CD4-positive, alpha-beta memory T cell (primary cell): ENCODE measurements at regions not wholly inside any gene's neighbourhood (a gene's known extent, or its start where the extent isn't known, plus 50 kb on each side); places are given as distances from the start of the nearest gene placed in this dataset.

Experiments
- CTCF ChIA-PET: fragments of 350-600 bp; sonication (Branson Sonifier 250); formaldehyde crosslinking; loops from one replicate; lab custom pipeline; 2021; ENCODE audit warnings: inconsistent platforms; ENCODE audit not compliant: partially characterized antibody; lab: Charles Lee
- POLR2A ChIA-PET: fragments of 350-600 bp; sonication (Branson Sonifier 250); formaldehyde crosslinking; loops from one replicate; lab custom pipeline; 2021; ENCODE audit not compliant: partially characterized antibody; lab: Charles Lee
- DNase-seq, 5 donors: peaks; one replicate each; pipeline versions ENCODE4 v3.0.0 to v3.0.0-alpha.2; 2020 to 2022; ENCODE audit warnings: mixed read lengths in 1 of 5
- H3K27ac ChIP-seq: one replicate; pipeline ENCODE4 v1.7.0; 2013; ENCODE audit warnings: low read depth, low read length
- H3K27me3 ChIP-seq: 2 replicates; pipeline ENCODE4 v1.7.0; 2013; ENCODE audit warnings: mild to moderate bottlenecking, low read length, moderate library complexity; ENCODE audit not compliant: insufficient read depth
- H3K36me3 ChIP-seq: 2 replicates; pipeline ENCODE4 v1.7.0; 2013; ENCODE audit warnings: mild to moderate bottlenecking, low read length, moderate library complexity; ENCODE audit not compliant: insufficient read depth
- H3K4me1 ChIP-seq: 2 replicates; pipeline ENCODE4 v1.7.0; 2013; ENCODE audit warnings: mild to moderate bottlenecking, low read length, moderate library complexity; ENCODE audit not compliant: insufficient read depth
- H3K4me3 ChIP-seq, 2 donors: one replicate each; pipeline ENCODE4 v1.7.0; 2013; ENCODE audit warnings: low read length in 2 of 2, mild to moderate bottlenecking in 1 of 2
- H3K9me3 ChIP-seq, 2 donors: one replicate each; pipeline ENCODE4 v1.7.0; 2013; ENCODE audit warnings: low read length in 2 of 2, control low read depth in 1 of 2; ENCODE audit not compliant: control insufficient read depth in 1 of 2
- H3K27ac Mint-ChIP-seq, 7 donors: one replicate each; pipeline ENCODE4 v1.8.0; 2020 to 2021; ENCODE audit warnings: mixed read lengths in 7 of 7, mild to moderate bottlenecking in 6 of 7, inconsistent platforms in 3 of 7, moderate library complexity in 3 of 7
- H3K27me3 Mint-ChIP-seq, 2 donors: one replicate each; pipeline ENCODE4 v1.8.0; 2020 to 2021; ENCODE audit warnings: mixed read lengths in 2 of 2
- H3K36me3 Mint-ChIP-seq, 2 donors: one replicate each; pipeline ENCODE4 v1.8.0; 2020 to 2021; ENCODE audit warnings: mixed read lengths in 2 of 2, inconsistent platforms in 1 of 2, mild to moderate bottlenecking in 1 of 2
- H3K4me1 Mint-ChIP-seq, 4 donors: one replicate each; pipeline ENCODE4 v1.8.0; 2020 to 2021; ENCODE audit warnings: mixed read lengths in 4 of 4, mild to moderate bottlenecking in 1 of 4
- H3K4me3 Mint-ChIP-seq, 8 donors: one replicate each; pipeline ENCODE4 v1.8.0; 2020 to 2021; ENCODE audit warnings: mixed read lengths in 8 of 8, mild to moderate bottlenecking in 7 of 8, moderate library complexity in 6 of 8, inconsistent platforms in 3 of 8
- H3K9me3 Mint-ChIP-seq, 8 donors: one replicate each; pipeline ENCODE4 v1.8.0; 2020 to 2021; ENCODE audit warnings: mixed read lengths in 8 of 8, mild to moderate bottlenecking in 5 of 8, inconsistent platforms in 3 of 8, moderate library complexity in 1 of 8
- intact Hi-C: fragments of 100-400 bp; cut with micrococcal nuclease; formaldehyde crosslinking; loops from one replicate; pipeline ENCODE4 v1.15.1; 2023

- no peaks in the 10 kb centered on the region for H3K4me1 Mint-ChIP-seq
- H3K9me3 Mint-ChIP-seq: peaks cover 0 to 11% (median 4%) of the 10 kb centered on the region in 8 donors
- ChIA-PET CTCF (no interaction called here), POLR2A (no interaction called here)
- no peaks in the 10 kb centered on the region for H3K27me3 ChIP-seq
- no peaks in the 10 kb centered on the region for H3K9me3 ChIP-seq
- no peak overlapping the region for H3K4me3 ChIP-seq
- H3K4me3 Mint-ChIP-seq: no peak overlapping the region
- DNase-seq: no peak
- H3K36me3 Mint-ChIP-seq: no peaks in the 10 kb centered on the region
- no peaks in the 10 kb centered on the region for H3K4me1 ChIP-seq
- H3K27ac Mint-ChIP-seq: no peak overlapping the region
- H3K36me3 ChIP-seq: no peaks in the 10 kb centered on the region
- intact Hi-C loops: no loop called here
- H3K27me3 Mint-ChIP-seq: peaks cover 5 to 13% of the 10 kb centered on the region in 2 donors
- H3K27ac ChIP-seq: no peak overlapping the region
Measured at GRCh38 chr19:32098968-32099367, 246.4 kb upstream of the ZNF507 start.

- H3K4me3 Mint-ChIP-seq: no peak overlapping the region
- no peak overlapping the region for H3K27ac Mint-ChIP-seq
- Histone ChIP-seq H3K36me3 (no peaks in the 10 kb centered on the region), H3K4me1 (no peaks in the 10 kb centered on the region), H3K27ac (no peak overlapping the region), H3K4me3 (no peak overlapping the region), H3K9me3 (no peaks in the 10 kb centered on the region), H3K27me3 (no peaks in the 10 kb centered on the region)
- ChIA-PET CTCF (no interaction called here), POLR2A (no interaction called here)
- no peak for DNase-seq
- intact Hi-C loops: no loop called here
- H3K36me3 Mint-ChIP-seq: no peaks in the 10 kb centered on the region
- H3K9me3 Mint-ChIP-seq: peaks cover 3 to 11% (median 5%) of the 10 kb centered on the region in 8 donors
- no peaks in the 10 kb centered on the region for H3K4me1 Mint-ChIP-seq
- peaks cover 11 to 14% of the 10 kb centered on the region in 2 donors for H3K27me3 Mint-ChIP-seq
Measured at GRCh38 chr19:32101206-32101605, 244.2 kb upstream of the ZNF507 start.

- no peak for DNase-seq
- intact Hi-C loops: no loop called here
- H3K36me3 Mint-ChIP-seq: no peaks in the 10 kb centered on the region
- H3K9me3 ChIP-seq: no peaks in the 10 kb centered on the region
- ChIA-PET POLR2A (no interaction called here), CTCF (no interaction called here)
- no peak overlapping the region for H3K4me3 Mint-ChIP-seq
- peak overlapping the region in 1 of 7 donors; percentile 19 for H3K27ac Mint-ChIP-seq
- H3K27me3 Mint-ChIP-seq: peaks cover 13 to 14% of the 10 kb centered on the region in 2 donors
- no peak overlapping the region for H3K27ac ChIP-seq
- H3K9me3 Mint-ChIP-seq: peaks cover 3 to 11% (median 6%) of the 10 kb centered on the region in 8 donors
- H3K27me3 ChIP-seq: no peaks in the 10 kb centered on the region
- no peaks in the 10 kb centered on the region for H3K36me3 ChIP-seq
- no peak overlapping the region for H3K4me3 ChIP-seq
- no peaks in the 10 kb centered on the region for H3K4me1 Mint-ChIP-seq
- no peaks in the 10 kb centered on the region for H3K4me1 ChIP-seq
Measured at GRCh38 chr19:32103541-32103940, 241.9 kb upstream of the ZNF507 start.

GRCh38 chr19:32104153-32104849 lies 241.1 kb upstream of the ZNF507 start:
- no peak overlapping the region for H3K27ac ChIP-seq
- POLR2A ChIA-PET: no interaction called here
- H3K36me3 ChIP-seq: no peaks in the 10 kb centered on the region
- Mint-ChIP-seq H3K4me3 (no peak overlapping the region), H3K27me3 (peaks cover 13 to 14% of the 10 kb centered on the region in 2 donors), H3K4me1 (no peaks in the 10 kb centered on the region), H3K36me3 (no peaks in the 10 kb centered on the region), H3K27ac (no peak overlapping the region), H3K9me3 (peaks cover 3 to 10% (median 6%) of the 10 kb centered on the region in 8 donors)
- CTCF ChIA-PET: no interaction called here
- H3K4me3 ChIP-seq: no peak overlapping the region
- H3K9me3 ChIP-seq: no peaks in the 10 kb centered on the region
- H3K4me1 ChIP-seq: no peaks in the 10 kb centered on the region
- intact Hi-C loops: no loop called here
- no peaks in the 10 kb centered on the region for H3K27me3 ChIP-seq
- DNase-seq: no peak

GRCh38 chr19:32104850-32105235 lies 240.6 kb upstream of the ZNF507 start:
- Histone ChIP-seq H3K4me1 (no peaks in the 10 kb centered on the region), H3K36me3 (no peaks in the 10 kb centered on the region), H3K4me3 (no peak overlapping the region), H3K9me3 (no peaks in the 10 kb centered on the region), H3K27me3 (no peaks in the 10 kb centered on the region), H3K27ac (no peak overlapping the region)
- intact Hi-C loops: no loop called here
- H3K4me1 Mint-ChIP-seq: no peaks in the 10 kb centered on the region
- ChIA-PET CTCF (no interaction called here), POLR2A (no interaction called here)
- H3K27ac Mint-ChIP-seq: no peak overlapping the region
- no peak overlapping the region for H3K4me3 Mint-ChIP-seq
- peaks cover 0 to 8% (median 4%) of the 10 kb centered on the region in 8 donors for H3K9me3 Mint-ChIP-seq
- peaks cover 13 to 14% of the 10 kb centered on the region in 2 donors for H3K27me3 Mint-ChIP-seq
- DNase-seq: no peak
- no peaks in the 10 kb centered on the region for H3K36me3 Mint-ChIP-seq

- Histone ChIP-seq H3K4me3 (no peak overlapping the region), H3K27ac (no peak overlapping the region), H3K36me3 (no peaks in the 10 kb centered on the region), H3K4me1 (no peaks in the 10 kb centered on the region), H3K27me3 (no peaks in the 10 kb centered on the region), H3K9me3 (no peaks in the 10 kb centered on the region)
- H3K27ac Mint-ChIP-seq: no peak overlapping the region
- ChIA-PET POLR2A (no interaction called here), CTCF (no interaction called here)
- no peak for DNase-seq
- peaks cover 13 to 16% of the 10 kb centered on the region in 2 donors for H3K27me3 Mint-ChIP-seq
- no peaks in the 10 kb centered on the region for H3K36me3 Mint-ChIP-seq
- no peak overlapping the region for H3K4me3 Mint-ChIP-seq
- no peaks in the 10 kb centered on the region for H3K4me1 Mint-ChIP-seq
- H3K9me3 Mint-ChIP-seq: peaks cover 0 to 7% (median 3%) of the 10 kb centered on the region in 8 donors
- intact Hi-C loops: no loop called here
Measured at GRCh38 chr19:32105527-32106310, 239.7 kb upstream of the ZNF507 start.

GRCh38 chr19:32122258-32122657 lies 223.2 kb upstream of the ZNF507 start:
- H3K4me3 ChIP-seq: no peak overlapping the region
- CTCF ChIA-PET: no interaction called here
- no peaks in the 10 kb centered on the region for H3K27me3 ChIP-seq
- no peaks in the 10 kb centered on the region for H3K9me3 ChIP-seq
- H3K4me1 ChIP-seq: no peaks in the 10 kb centered on the region
- no peak overlapping the region for H3K27ac ChIP-seq
- H3K9me3 Mint-ChIP-seq: peaks cover 2 to 15% (median 9%) of the 10 kb centered on the region in 8 donors
- H3K36me3 ChIP-seq: no peaks in the 10 kb centered on the region
- DNase-seq: no peak
- POLR2A ChIA-PET: no interaction called here
- H3K36me3 Mint-ChIP-seq: no peaks in the 10 kb centered on the region
- no peaks in the 10 kb centered on the region for H3K4me1 Mint-ChIP-seq
- H3K4me3 Mint-ChIP-seq: no peak overlapping the region
- H3K27ac Mint-ChIP-seq: no peak overlapping the region
- intact Hi-C loops: no loop called here
- peaks cover 2 to 8% of the 10 kb centered on the region in 2 donors for H3K27me3 Mint-ChIP-seq
